HL-60 (cell line): ENCODE measurements at regions not wholly inside any gene's neighbourhood (a gene's known extent, or its start where the extent isn't known, plus 50 kb on each side); places are given as distances from the start of the nearest gene placed in this dataset.

Experiments used
- CTCF ChIP-seq: IDR thresholded peaks from one replicate; pipeline ENCODE4 v1.5.1; 2011; ENCODE audit warnings: low read length, control low read depth, inconsistent platforms; ENCODE audit not compliant: insufficient read depth
- GABPA ChIP-seq: IDR thresholded peaks from 2 replicates; pipeline ENCODE4 v1.6.1; 2012; ENCODE audit warnings: low read depth
- POLR2AphosphoS5 ChIP-seq: IDR thresholded peaks from 2 replicates; pipeline ENCODE4 v1.6.1; 2012; ENCODE audit warnings: low read depth
- REST ChIP-seq: IDR thresholded peaks from 2 replicates; pipeline ENCODE4 v1.6.1; 2012; ENCODE audit warnings: low read depth; ENCODE audit not compliant: insufficient replicate concordance
- SPI1 ChIP-seq: IDR thresholded peaks from 2 replicates; pipeline ENCODE4 v1.6.1; 2012; ENCODE audit warnings: low read depth, mild to moderate bottlenecking, borderline replicate concordance

- no peak for TF ChIP-seq CTCF
- no peak for TF ChIP-seq REST
- no peak for TF ChIP-seq POLR2AphosphoS5
- no peak for TF ChIP-seq GABPA
- no peak for TF ChIP-seq SPI1
Observed at GRCh38 chr1:30088594-30088993, 634.8 kb downstream of the MATN1 start.
